ENCODE measurements at regions not wholly inside any gene's neighbourhood (a gene's known extent, or its start where the extent isn't known, plus 50 kb on each side); places are given as distances from the start of the nearest gene placed in this dataset.

GRCh38 chr19:5235458-5236219, 105.0 kb downstream of the PTPRS start:
- no peak for DNase-seq

GRCh38 chr19:5234412-5234811, 106.2 kb downstream of the PTPRS start:
- DNase-seq: no peak

- no peak for DNase-seq
Measured at GRCh38 chr19:5232798-5233505, 107.7 kb downstream of the PTPRS start.

- DNase-seq: no peak
Measured at GRCh38 chr19:5231857-5232678, 108.5 kb downstream of the PTPRS start.

- no peak for DNase-seq
Measured at GRCh38 chr19:5230730-5231555, 109.7 kb downstream of the PTPRS start.

GRCh38 chr19:5229778-5230335, 110.8 kb downstream of the PTPRS start:
- no peak for DNase-seq

- no peak for DNase-seq
Measured at GRCh38 chr19:5228932-5229777, 111.5 kb downstream of the PTPRS start.

- DNase-seq: no peak
Measured at GRCh38 chr19:5228490-5228889, 112.1 kb downstream of the PTPRS start.

GRCh38 chr19:5225486-5226345, 114.9 kb downstream of the PTPRS start:
- DNase-seq: no peak

GRCh38 chr19:5224480-5224879, 116.1 kb downstream of the PTPRS start:
- DNase-seq: no peak

- no peak for DNase-seq
Measured at GRCh38 chr19:5222821-5223321, 117.7 kb downstream of the PTPRS start.

GRCh38 chr19:5222178-5222577, 118.4 kb downstream of the PTPRS start:
- no peak for DNase-seq

GRCh38 chr19:5220866-5221265, 119.7 kb downstream of the PTPRS start:
- DNase-seq: no peak

- no peak for DNase-seq
Measured at GRCh38 chr19:5220361-5220760, 120.3 kb downstream of the PTPRS start.

- no peak for DNase-seq
Measured at GRCh38 chr19:5219551-5220304, 120.9 kb downstream of the PTPRS start.

GRCh38 chr19:5218963-5219530, 121.6 kb downstream of the PTPRS start:
- no peak for DNase-seq

- no peak for DNase-seq
Measured at GRCh38 chr19:5218255-5218855, 122.3 kb downstream of the PTPRS start.

GRCh38 chr19:5217171-5217570, 123.4 kb downstream of the PTPRS start:
- DNase-seq: no peak

All from left hindlimb (tissue), 1 donor.